ENCODE measurements at regions not wholly inside any gene's neighbourhood (a gene's known extent, or its start where the extent isn't known, plus 50 kb on each side); places are given as distances from the start of the nearest gene placed in this dataset.
A peak's percentile ranks its signal among the peaks of the same experiment; 100 is the strongest.

GRCh38 chr4:104890598-104891275, 255.9 kb upstream of the TET2 start:
- DNase-seq (ENCODE audit: low read depth in 4 of 4, low spot score in 1 of 4) = no peak

- DNase-seq (ENCODE audit: low read depth in 4 of 4, low spot score in 1 of 4) = no peak
These were observed 249.7 kb upstream of the TET2 start for GRCh38 chr4:104896660-104897645.

DNA sequence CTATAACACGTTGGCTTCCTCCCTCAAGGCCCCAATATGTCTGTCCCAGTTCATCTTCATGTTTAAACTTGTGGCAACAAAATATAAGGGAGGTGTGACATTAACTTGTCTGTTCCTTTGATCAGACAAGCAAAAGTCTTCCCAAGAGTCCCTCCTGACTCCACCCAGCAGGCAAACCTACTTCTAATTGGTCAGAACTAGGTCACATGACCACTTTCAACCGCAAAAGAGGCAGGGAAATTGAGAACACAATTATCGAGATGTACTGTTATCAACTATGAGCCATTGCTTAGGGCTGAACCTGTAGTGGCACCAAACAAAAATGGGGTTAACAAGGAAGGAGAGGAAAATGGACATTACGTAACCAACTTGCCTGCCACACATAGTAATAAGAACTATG, 246.8 kb upstream of the TET2 start:
- no peak for DNase-seq (ENCODE audit: low read depth in 4 of 4, low spot score in 1 of 4)

GRCh38 chr4:104901438-104901837, 245.2 kb upstream of the TET2 start:
- no peak for DNase-seq (ENCODE audit: low read depth in 4 of 4, low spot score in 1 of 4)

GRCh38 chr4:104901961-104902605, 244.6 kb upstream of the TET2 start:
- DNase-seq (ENCODE audit: low read depth in 4 of 4, low spot score in 1 of 4) = no peak

DNA sequence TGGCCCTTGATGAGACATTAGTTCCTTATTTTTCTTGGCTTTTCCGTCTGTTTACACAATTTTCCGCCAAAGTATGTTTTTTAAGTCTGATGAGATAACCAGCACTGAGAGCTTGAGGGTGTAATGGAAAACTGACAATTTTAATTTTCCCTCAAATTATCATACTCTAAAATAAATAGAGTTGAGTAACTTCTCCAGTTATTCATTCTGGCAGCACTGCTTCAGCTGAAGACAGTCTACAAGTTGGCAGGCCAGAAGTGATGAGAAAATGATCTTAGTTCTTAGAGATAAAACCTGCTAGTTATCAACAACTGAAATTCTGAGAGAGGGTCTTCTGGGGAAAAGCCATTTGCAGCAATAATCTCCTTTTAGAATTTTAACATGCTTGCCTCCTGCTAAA, 241.6 kb upstream of the TET2 start:
- DNase-seq (ENCODE audit: low read depth in 4 of 4, low spot score in 1 of 4) = no peak

DNA sequence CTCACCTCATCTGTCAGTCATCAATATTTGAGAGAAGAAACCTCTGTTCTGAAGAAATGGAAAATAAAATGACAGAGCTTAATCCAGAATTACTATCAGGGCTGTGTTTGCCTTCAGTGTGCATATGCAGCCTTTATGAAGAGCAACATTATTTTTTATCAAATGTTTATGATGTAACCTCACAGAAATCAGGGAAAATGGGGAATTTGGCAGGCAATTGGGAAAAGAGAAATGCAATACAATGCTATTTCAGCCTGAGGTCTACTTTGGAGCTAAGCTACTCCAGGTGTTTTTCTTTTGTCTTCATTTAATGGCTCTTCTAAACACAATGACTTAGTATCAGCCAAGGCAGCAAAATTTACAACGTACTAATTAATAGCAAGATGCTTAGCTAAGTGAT, 241.1 kb upstream of the TET2 start:
- no peak for DNase-seq (ENCODE audit: low read depth in 4 of 4, low spot score in 1 of 4)

DNA sequence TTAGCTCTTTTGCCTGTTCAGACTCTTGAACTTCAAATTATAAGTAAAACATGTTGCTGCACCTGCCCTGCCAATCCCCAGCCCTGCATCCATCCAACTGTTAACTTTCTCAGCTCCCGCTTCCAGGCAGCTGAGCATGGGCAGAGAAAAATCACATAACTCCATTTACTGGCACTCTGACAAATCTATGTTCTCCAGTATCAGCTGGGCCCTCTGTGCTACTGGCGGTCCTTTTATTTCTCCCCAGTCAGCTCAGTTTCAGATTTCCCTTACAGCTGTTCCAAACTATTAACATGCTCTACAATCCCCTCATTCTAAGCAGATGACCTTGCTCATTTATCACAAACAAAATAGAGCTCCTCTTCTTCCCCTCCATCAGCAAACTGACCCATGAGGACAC, 240.4 kb upstream of the TET2 start:
- DNase-seq (ENCODE audit: low read depth in 4 of 4, low spot score in 1 of 4) = no peak

GRCh38 chr4:104907074-104907649, 239.5 kb upstream of the TET2 start:
- DNase-seq (ENCODE audit: low read depth in 4 of 4, low spot score in 1 of 4) = no peak

- no peak for DNase-seq (ENCODE audit: low read depth in 4 of 4, low spot score in 1 of 4)
These were observed 238.7 kb upstream of the TET2 start for GRCh38 chr4:104907991-104908390.

GRCh38 chr4:104909376-104909775, 237.3 kb upstream of the TET2 start:
- DNase-seq (ENCODE audit: low read depth in 4 of 4, low spot score in 1 of 4) = no peak

GRCh38 chr4:104912518-104912917, 234.2 kb upstream of the TET2 start:
- DNase-seq (ENCODE audit: low read depth in 4 of 4, low spot score in 1 of 4) = no peak

DNA sequence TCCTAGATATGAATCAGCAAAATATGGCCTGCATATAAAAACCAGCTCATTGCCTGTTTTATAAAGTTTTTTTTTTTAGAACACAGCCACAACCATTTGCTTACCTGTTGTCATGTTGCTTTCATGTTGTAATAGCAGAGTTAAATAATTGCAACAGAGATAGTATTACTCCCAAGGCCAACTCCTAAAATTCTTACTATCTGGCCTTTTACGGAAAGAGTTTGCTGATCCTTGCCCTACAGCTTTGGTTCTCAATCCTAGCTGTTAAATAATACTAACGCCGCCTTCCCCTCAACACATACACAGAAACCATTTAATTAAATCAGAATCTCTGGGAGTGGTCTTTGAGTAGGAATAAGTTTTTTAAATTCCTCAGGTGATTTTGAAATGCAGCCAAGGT, 231.3 kb upstream of the TET2 start:
- DNase-seq (ENCODE audit: low read depth in 4 of 4, low spot score in 1 of 4) = no peak

- no peak for DNase-seq (ENCODE audit: low read depth in 4 of 4, low spot score in 1 of 4)
These were observed 230.8 kb upstream of the TET2 start for GRCh38 chr4:104915864-104916263.

DNA sequence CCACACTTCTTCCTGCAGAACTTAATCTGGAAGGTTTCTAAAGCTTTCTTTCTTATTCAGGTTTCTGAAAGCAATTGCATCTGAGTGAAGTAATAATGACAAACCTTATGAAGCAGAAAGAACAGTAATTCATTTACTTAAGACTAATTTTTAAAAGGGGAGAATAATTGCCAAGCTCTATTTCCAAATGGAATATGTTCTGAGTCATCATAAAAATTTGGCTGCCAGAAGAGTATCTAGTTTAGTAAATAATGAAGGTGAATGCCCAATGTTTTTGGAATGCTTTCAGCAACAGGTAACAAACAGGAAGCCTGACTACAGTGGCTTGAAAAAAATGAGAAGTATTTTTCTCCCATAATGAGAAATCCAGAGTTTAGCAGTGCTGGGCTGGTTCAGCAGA, 227.3 kb upstream of the TET2 start:
- no peak for DNase-seq (ENCODE audit: low read depth in 4 of 4, low spot score in 1 of 4)

DNA sequence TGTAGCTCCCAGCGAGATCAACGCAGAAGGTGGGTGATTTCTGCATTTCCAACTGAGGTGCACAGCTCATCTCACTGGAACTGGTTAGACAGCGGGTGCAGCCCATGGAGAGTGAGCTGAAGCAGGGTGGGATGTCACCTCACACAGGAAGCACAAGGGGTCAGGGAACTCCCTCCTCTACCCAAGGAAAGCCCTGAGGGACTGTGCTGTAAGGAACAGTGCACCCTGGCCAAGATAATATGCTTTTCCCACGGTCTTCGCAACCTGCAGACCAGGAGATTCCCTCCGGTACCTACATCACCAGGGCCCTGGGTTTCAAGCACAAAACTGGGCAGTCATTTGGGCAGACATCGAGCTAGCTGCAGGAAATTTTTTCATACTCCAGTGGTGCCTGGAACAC, 216.4 kb upstream of the TET2 start:
- no peak for DNase-seq (ENCODE audit: low read depth in 4 of 4, low spot score in 1 of 4)

DNA sequence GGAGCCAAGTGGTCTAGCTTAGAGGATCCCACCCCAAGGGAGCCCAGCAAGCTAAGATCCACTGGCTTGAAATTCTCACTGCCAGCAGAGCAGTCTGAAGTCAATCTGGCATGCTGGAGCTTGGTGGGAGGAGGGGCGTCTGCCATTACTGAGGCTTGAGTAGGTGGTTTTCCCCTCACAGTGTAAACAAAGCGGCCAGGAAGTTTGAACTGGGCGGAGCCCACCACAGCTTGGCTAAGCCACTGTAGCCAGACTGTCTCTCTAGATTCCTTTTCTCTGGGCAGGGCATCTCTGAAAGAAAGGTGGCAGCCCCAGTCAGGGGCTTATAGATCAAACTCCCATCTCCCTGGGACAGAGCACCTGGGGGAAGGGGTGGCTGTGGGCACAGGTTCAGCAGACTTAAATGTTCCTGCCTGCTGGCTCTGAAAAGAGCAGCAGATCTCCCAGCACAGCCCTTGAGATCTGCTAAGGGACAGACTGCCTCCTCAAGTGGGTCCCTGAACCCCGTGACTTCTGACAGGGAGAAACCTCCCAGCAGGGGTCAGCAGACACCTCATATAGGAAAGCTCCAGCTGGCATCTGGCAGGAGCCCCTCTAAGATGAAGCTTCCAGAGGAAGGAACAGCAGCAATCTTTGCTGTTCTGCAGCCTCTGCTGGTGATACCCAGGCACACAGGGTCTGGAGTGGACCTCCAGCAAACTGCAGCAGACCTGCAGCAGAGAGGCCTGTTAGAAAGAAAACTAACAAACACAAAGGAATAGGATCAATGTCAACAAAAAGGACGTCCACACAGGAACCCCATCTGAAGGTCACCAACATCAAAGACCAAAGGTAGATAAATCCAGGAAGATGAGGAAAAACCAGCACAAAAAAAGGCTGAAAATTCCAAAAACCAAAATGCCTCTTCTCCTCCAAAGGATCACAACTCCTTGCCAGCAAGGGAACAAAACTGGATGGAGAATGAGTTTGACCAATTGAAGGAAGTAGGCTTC, 215.6 kb upstream of the TET2 start:
- peak in 3 of 4 experiments; percentile 11 to 17 (median 16) for DNase-seq (ENCODE audit: low read depth in 4 of 4, low spot score in 1 of 4)

DNA sequence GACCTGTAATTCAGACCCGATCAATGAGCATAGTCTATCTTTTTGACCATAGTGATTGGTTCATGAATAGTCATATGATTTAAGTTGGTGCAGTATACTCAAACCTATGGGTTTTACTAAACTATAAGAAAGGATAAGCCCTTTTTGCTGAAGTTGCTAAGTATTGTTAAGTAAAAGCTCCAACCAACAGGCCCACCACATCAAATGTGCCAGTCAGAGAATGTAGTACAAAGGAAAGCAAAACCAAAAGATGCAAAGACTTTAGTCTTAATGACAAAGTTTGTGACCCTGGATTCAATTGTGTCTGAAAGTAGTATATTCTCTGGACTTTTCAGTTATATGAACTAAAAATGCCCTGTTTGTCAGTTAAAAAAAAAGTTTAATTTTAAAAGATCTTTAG, 208.1 kb upstream of the TET2 start:
- no peak for DNase-seq (ENCODE audit: low read depth in 4 of 4, low spot score in 1 of 4)

- DNase-seq (ENCODE audit: low read depth in 4 of 4, low spot score in 1 of 4) = no peak
These were observed 205.7 kb upstream of the TET2 start for GRCh38 chr4:104940927-104941326.

GRCh38 chr4:104941661-104942062, 205.0 kb upstream of the TET2 start:
- DNase-seq (ENCODE audit: low read depth in 4 of 4, low spot score in 1 of 4) = no peak
